ENCODE measurements at regions not wholly inside any gene's neighbourhood (a gene's known extent, or its start where the extent isn't known, plus 50 kb on each side); places are given as distances from the start of the nearest gene placed in this dataset.
"Not testable (repeated sequence)": the region's sequence is repeated elsewhere in the genome, so short reads cannot be mapped to it uniquely, and the experiment has no call there.

DNA sequence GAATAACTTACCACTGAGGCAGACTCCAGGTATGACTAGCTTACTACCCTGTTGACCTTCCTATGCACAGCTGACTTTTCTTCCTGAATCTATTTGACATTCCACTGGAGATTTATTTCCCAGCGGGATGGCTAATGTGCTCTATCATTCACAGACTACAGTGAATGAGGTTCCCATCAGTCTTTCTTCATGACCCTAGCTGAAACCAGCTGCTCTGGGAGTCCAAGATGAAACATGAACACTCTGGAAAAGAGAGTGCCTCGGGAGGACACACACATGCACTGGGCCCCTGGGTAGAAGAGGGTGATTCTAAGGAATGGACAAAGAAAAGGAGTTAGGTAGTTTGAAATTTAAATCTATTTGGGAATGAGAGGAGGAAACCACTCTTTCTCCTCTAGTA lies 82.6 kb upstream of the DST start:
- Histone ChIP-seq H3K36me3 (ENCODE audit: control insufficient read depth, insufficient read depth, low read length, severe bottlenecking) (no peaks in the 10 kb centered on the region), H3K4me3 (ENCODE audit: low read length) (no peak overlapping the region), H3K4me1 (ENCODE audit: control insufficient read depth, insufficient read depth, low read length) (peaks cover 56% of the 10 kb centered on the region), H3K9me3 (ENCODE audit: control insufficient read depth, low read length) (no peaks in the 10 kb centered on the region), H3K9ac (ENCODE audit: low read length) (no peak overlapping the region), H3K27me3 (replicated peaks; ENCODE audit: control insufficient read depth, insufficient read depth, low read length) (no peaks in the 10 kb centered on the region)
- no peak for DNase-seq (ENCODE audit: low read depth)

GRCh38 chr6:56724455-56724854 lies 81.8 kb upstream of the DST start:
- Histone ChIP-seq H3K4me3 (ENCODE audit: low read length) (no peak overlapping the region), H3K27me3 (replicated peaks; ENCODE audit: control insufficient read depth, insufficient read depth, low read length) (no peaks in the 10 kb centered on the region), H3K36me3 (ENCODE audit: control insufficient read depth, insufficient read depth, low read length, severe bottlenecking) (no peaks in the 10 kb centered on the region), H3K9ac (ENCODE audit: low read length) (peak overlapping the region; percentile 2), H3K4me1 (ENCODE audit: control insufficient read depth, insufficient read depth, low read length) (peaks cover 48% of the 10 kb centered on the region), H3K9me3 (ENCODE audit: control insufficient read depth, low read length) (no peaks in the 10 kb centered on the region)
- DNase-seq (ENCODE audit: low read depth): peak; percentile 34

DNA sequence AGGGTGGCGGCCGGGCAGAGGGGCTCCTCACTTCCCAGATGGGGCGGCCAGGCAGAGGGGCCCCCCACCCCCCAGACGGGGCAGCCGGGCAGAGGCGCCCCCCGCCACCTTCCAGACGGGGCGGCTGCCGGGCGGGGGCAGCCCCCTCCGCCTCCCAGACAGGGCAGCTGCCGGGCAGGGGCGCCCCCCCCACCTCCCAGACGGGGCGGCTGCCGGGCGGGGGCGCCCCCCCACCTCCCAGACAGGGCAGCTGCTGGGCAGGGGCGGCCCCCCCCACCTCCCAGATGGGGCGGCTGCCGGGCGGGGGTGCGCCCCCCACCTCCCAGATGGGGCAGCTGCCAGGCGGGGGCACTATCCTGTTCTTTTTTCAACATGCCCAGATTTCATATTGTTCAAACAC lies 78.2 kb upstream of the DST start:
- H3K9me3 ChIP-seq (ENCODE audit: control insufficient read depth, low read length): no peaks in the 10 kb centered on the region
- H3K27me3 ChIP-seq (replicated peaks; ENCODE audit: control insufficient read depth, insufficient read depth, low read length): no peaks in the 10 kb centered on the region
- no peak overlapping the region for H3K4me3 ChIP-seq (ENCODE audit: low read length)
- peaks cover 20% of the 10 kb centered on the region for H3K4me1 ChIP-seq (ENCODE audit: control insufficient read depth, insufficient read depth, low read length)
- H3K36me3 ChIP-seq (ENCODE audit: control insufficient read depth, insufficient read depth, low read length, severe bottlenecking): no peaks in the 10 kb centered on the region
- DNase-seq (ENCODE audit: low read depth): no peak
- H3K9ac ChIP-seq (ENCODE audit: low read length): no peak overlapping the region

DNA sequence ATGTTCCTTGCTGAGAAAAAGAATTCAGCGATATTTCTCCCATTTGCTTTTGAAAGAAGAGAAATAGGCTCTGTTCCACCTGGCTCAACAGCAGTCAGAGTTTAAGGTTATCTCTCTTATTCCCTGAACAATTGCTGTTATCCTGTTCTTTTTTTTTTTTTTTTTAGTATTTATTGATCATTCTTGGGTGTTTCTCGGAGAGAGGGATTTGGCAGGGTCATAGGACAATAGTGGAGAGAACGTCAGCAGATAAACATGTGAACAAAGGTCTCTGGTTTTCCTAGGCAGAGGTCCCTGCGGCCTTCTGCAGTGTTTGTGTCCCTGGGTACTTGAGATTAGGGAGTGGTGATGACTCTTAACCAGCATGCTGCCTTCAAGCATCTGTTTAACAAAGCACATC lies 77.5 kb upstream of the DST start:
- not testable (repeated sequence) for H3K4me3 ChIP-seq (ENCODE audit: low read length); H3K9me3 ChIP-seq (ENCODE audit: control insufficient read depth, low read length); H3K36me3 ChIP-seq (ENCODE audit: control insufficient read depth, insufficient read depth, low read length, severe bottlenecking); H3K27me3 ChIP-seq (replicated peaks; ENCODE audit: control insufficient read depth, insufficient read depth, low read length); H3K9ac ChIP-seq (ENCODE audit: low read length); DNase-seq (ENCODE audit: low read depth)
- H3K4me1 ChIP-seq (ENCODE audit: control insufficient read depth, insufficient read depth, low read length): peaks cover 23% of the 10 kb centered on the region

DNA sequence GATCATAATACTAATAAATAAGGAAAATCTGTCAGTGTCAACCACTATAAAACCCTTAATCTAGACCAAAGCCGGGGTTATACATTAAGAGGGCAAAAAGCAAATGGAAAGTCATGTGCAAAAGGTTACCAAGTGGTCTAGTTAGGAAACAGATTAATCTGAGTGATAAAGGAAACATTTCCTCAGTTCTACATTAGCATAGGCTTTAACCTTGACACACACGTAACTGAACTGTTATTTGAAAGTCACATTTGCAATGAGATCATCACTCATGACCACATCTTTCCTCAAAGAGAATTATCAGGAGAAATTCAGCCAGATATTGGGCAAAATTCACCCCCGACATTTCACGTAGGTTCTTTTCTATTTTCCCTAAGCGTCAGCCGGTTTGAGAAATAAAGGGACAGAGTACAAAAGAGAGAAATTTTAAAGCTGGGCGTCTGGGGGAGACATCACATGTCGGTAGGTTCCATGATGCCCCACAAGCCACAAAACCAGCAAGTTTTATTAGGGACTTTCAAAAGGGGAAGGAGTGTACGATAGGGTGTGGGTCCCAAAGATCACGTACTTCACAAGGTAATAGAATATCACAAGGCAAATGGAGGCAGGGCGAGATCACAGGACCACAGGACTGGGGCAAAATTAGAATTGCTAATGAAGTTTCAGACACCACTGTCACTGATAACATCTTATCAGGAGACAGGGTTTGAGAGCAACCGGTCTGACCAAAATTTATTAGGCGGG lies 76.8 kb upstream of the DST start:
- not testable (repeated sequence) for DNase-seq (ENCODE audit: low read depth); H3K9me3 ChIP-seq (ENCODE audit: control insufficient read depth, low read length); H3K27me3 ChIP-seq (replicated peaks; ENCODE audit: control insufficient read depth, insufficient read depth, low read length); H3K4me3 ChIP-seq (ENCODE audit: low read length); H3K36me3 ChIP-seq (ENCODE audit: control insufficient read depth, insufficient read depth, low read length, severe bottlenecking); H3K9ac ChIP-seq (ENCODE audit: low read length)
- peaks cover 23% of the 10 kb centered on the region for H3K4me1 ChIP-seq (ENCODE audit: control insufficient read depth, insufficient read depth, low read length)

- peaks cover 26% of the 10 kb centered on the region for H3K4me1 ChIP-seq (ENCODE audit: control insufficient read depth, insufficient read depth, low read length)
- no peak overlapping the region for H3K9ac ChIP-seq (ENCODE audit: low read length)
- no peaks in the 10 kb centered on the region for H3K9me3 ChIP-seq (ENCODE audit: control insufficient read depth, low read length)
- no peaks in the 10 kb centered on the region for H3K27me3 ChIP-seq (replicated peaks; ENCODE audit: control insufficient read depth, insufficient read depth, low read length)
- H3K4me3 ChIP-seq (ENCODE audit: low read length): no peak overlapping the region
- H3K36me3 ChIP-seq (ENCODE audit: control insufficient read depth, insufficient read depth, low read length, severe bottlenecking): no peaks in the 10 kb centered on the region
- DNase-seq (ENCODE audit: low read depth): no peak
Observed at GRCh38 chr6:56718236-56718635, 75.5 kb upstream of the DST start.

GRCh38 chr6:56716229-56716628 lies 73.5 kb upstream of the DST start:
- Histone ChIP-seq H3K9me3 (ENCODE audit: control insufficient read depth, low read length) (no peaks in the 10 kb centered on the region), H3K36me3 (ENCODE audit: control insufficient read depth, insufficient read depth, low read length, severe bottlenecking) (no peaks in the 10 kb centered on the region), H3K4me3 (ENCODE audit: low read length) (no peak overlapping the region), H3K27me3 (replicated peaks; ENCODE audit: control insufficient read depth, insufficient read depth, low read length) (no peaks in the 10 kb centered on the region), H3K4me1 (ENCODE audit: control insufficient read depth, insufficient read depth, low read length) (peaks cover 32% of the 10 kb centered on the region), H3K9ac (ENCODE audit: low read length) (no peak overlapping the region)
- no peak for DNase-seq (ENCODE audit: low read depth)

DNA sequence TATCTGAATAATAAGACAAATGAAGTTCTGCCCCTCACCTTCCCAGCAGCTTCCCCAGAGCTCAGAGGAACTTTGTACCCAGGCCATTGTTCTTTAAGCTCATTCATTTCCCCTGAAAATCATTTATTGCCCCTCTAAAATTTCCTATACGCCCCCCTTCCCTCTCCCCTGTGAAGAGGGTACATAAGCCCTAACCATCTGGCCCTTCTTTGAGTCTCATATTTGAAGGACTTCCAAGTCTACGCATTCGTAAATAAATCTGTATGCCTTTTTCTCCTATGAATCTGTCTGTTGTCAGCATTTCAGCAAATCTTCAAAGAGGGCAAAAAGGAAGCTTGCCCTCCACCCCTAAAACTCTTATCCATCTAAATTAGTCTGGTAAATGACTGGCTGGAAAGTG lies 73.1 kb upstream of the DST start:
- Histone ChIP-seq H3K4me1 (ENCODE audit: control insufficient read depth, insufficient read depth, low read length) (peaks cover 32% of the 10 kb centered on the region), H3K4me3 (ENCODE audit: low read length) (no peak overlapping the region), H3K27me3 (replicated peaks; ENCODE audit: control insufficient read depth, insufficient read depth, low read length) (no peaks in the 10 kb centered on the region), H3K36me3 (ENCODE audit: control insufficient read depth, insufficient read depth, low read length, severe bottlenecking) (no peaks in the 10 kb centered on the region), H3K9ac (ENCODE audit: low read length) (no peak overlapping the region), H3K9me3 (ENCODE audit: control insufficient read depth, low read length) (no peaks in the 10 kb centered on the region)
- DNase-seq (ENCODE audit: low read depth): no peak

DNA sequence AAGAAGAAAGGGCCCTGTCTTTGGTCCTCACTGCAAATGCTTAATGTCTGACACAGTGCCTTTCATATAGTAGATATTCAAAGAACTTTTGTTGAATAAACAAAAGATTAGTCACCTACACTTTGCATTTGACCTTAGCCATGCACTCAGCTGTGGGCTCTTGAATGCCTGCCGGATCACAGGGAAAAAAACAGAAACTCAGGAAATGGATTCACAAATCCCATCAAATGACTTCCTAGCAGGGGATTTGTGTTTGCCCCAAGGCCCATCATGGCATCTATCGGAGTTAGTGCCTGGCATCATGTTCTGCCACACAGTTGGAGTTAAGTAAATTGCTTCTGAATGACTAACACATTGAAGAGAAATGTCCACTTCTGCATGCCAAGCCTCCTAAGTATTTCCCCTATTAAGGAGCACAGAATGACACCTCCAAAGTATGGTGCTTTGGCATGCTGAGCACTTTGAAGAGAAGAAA lies 72.3 kb upstream of the DST start:
- H3K27me3 ChIP-seq (replicated peaks; ENCODE audit: control insufficient read depth, insufficient read depth, low read length): no peaks in the 10 kb centered on the region
- H3K36me3 ChIP-seq (ENCODE audit: control insufficient read depth, insufficient read depth, low read length, severe bottlenecking): no peaks in the 10 kb centered on the region
- H3K4me3 ChIP-seq (ENCODE audit: low read length): no peak overlapping the region
- H3K4me1 ChIP-seq (ENCODE audit: control insufficient read depth, insufficient read depth, low read length): peaks cover 32% of the 10 kb centered on the region
- DNase-seq (ENCODE audit: low read depth): peak; percentile 68
- no peak overlapping the region for H3K9ac ChIP-seq (ENCODE audit: low read length)
- no peaks in the 10 kb centered on the region for H3K9me3 ChIP-seq (ENCODE audit: control insufficient read depth, low read length)

DNA sequence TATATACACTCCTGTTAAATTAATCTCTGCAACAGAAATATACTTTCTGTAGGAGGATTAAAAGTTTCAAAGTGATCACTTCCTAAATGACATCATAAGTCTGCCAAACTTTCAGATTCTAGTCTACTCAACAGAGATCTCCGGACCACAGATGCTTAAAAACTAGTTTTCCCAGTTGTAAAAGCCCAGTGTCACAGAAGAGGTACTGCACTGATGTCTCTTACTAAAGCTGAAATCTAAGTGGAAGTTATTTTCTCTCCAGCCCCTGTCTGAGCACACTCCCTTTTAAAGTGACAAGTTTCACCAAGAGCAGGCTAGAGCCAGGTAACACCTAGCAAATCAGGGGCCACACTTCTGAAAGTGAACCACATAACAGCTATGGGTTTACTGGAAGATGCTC lies 71.6 kb upstream of the DST start:
- H3K27me3 ChIP-seq (replicated peaks; ENCODE audit: control insufficient read depth, insufficient read depth, low read length): no peaks in the 10 kb centered on the region
- no peaks in the 10 kb centered on the region for H3K9me3 ChIP-seq (ENCODE audit: control insufficient read depth, low read length)
- peak overlapping the region; percentile 27 for H3K9ac ChIP-seq (ENCODE audit: low read length)
- H3K4me3 ChIP-seq (ENCODE audit: low read length): peak overlapping the region; percentile 2
- H3K36me3 ChIP-seq (ENCODE audit: control insufficient read depth, insufficient read depth, low read length, severe bottlenecking): no peaks in the 10 kb centered on the region
- no peak for DNase-seq (ENCODE audit: low read depth)
- H3K4me1 ChIP-seq (ENCODE audit: control insufficient read depth, insufficient read depth, low read length): peaks cover 32% of the 10 kb centered on the region

GRCh38 chr6:56713254-56713672 lies 70.6 kb upstream of the DST start:
- no peaks in the 10 kb centered on the region for H3K9me3 ChIP-seq (ENCODE audit: control insufficient read depth, low read length)
- H3K9ac ChIP-seq (ENCODE audit: low read length): no peak overlapping the region
- H3K4me1 ChIP-seq (ENCODE audit: control insufficient read depth, insufficient read depth, low read length): peaks cover 38% of the 10 kb centered on the region
- H3K27me3 ChIP-seq (replicated peaks; ENCODE audit: control insufficient read depth, insufficient read depth, low read length): no peaks in the 10 kb centered on the region
- H3K4me3 ChIP-seq (ENCODE audit: low read length): peak overlapping the region; percentile 9
- no peaks in the 10 kb centered on the region for H3K36me3 ChIP-seq (ENCODE audit: control insufficient read depth, insufficient read depth, low read length, severe bottlenecking)
- peak; percentile 84 for DNase-seq (ENCODE audit: low read depth)

DNA sequence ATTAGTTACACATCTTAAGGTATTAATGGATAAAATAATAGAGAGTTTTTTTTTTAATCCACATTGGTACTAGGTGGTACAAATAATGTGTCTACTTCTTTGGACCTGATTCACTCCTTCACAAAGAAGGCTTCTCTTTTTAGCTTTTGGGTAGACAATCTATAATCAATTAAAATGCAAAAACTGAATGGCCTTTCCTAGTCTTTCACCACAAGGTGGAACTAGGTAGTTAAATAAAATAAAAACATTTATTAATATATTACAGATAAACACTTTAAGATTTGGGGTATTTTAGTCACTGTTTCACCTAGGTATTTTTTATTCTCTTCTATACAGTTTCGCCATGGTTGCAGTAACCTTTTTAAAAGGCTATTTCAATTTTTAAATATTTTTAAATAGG lies 68.3 kb upstream of the DST start:
- DNase-seq (ENCODE audit: low read depth): no peak
- no peaks in the 10 kb centered on the region for H3K36me3 ChIP-seq (ENCODE audit: control insufficient read depth, insufficient read depth, low read length, severe bottlenecking)
- no peak overlapping the region for H3K9ac ChIP-seq (ENCODE audit: low read length)
- no peaks in the 10 kb centered on the region for H3K27me3 ChIP-seq (replicated peaks; ENCODE audit: control insufficient read depth, insufficient read depth, low read length)
- H3K4me1 ChIP-seq (ENCODE audit: control insufficient read depth, insufficient read depth, low read length): peaks cover 47% of the 10 kb centered on the region
- no peaks in the 10 kb centered on the region for H3K9me3 ChIP-seq (ENCODE audit: control insufficient read depth, low read length)
- H3K4me3 ChIP-seq (ENCODE audit: low read length): no peak overlapping the region

Measured in adipocyte (in vitro differentiated cells).